ENCODE measurements at regions not wholly inside any gene's neighbourhood (a gene's known extent, or its start where the extent isn't known, plus 50 kb on each side); places are given as distances from the start of the nearest gene placed in this dataset.

DNA sequence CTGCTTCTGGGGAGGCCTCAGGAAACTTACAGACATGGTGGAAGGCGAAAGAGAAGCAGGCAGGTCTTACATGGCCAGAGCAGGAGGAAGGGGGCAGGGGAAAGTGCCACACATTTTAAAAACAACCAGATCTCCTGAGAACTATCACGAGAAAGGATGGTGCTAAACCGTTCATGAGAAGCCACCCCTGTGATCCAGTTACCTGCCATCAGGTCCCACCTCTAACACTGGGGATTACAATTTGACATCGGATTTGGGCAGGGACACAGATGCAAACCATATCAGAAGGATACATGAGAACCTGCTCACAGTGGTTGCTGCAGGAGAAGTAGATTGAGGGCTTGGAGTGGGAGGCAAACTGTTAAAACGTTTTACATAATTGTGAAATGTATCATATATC lies 152.2 kb downstream of the ADAMTS15 start:
- POLR2A ChIA-PET, result no interaction called here
- H3K27ac Mint-ChIP-seq (ENCODE audit: low read depth, unreplicated experiment), result no peak overlapping the region
- H3K4me1 Mint-ChIP-seq (ENCODE audit: insufficient read depth, unreplicated experiment), result no peaks in the 10 kb centered on the region
- intact Hi-C loops (cut with micrococcal nuclease), result no loop called here
- CTCF ChIA-PET, result no interaction called here
- TF ChIP-seq, protein P1, sequence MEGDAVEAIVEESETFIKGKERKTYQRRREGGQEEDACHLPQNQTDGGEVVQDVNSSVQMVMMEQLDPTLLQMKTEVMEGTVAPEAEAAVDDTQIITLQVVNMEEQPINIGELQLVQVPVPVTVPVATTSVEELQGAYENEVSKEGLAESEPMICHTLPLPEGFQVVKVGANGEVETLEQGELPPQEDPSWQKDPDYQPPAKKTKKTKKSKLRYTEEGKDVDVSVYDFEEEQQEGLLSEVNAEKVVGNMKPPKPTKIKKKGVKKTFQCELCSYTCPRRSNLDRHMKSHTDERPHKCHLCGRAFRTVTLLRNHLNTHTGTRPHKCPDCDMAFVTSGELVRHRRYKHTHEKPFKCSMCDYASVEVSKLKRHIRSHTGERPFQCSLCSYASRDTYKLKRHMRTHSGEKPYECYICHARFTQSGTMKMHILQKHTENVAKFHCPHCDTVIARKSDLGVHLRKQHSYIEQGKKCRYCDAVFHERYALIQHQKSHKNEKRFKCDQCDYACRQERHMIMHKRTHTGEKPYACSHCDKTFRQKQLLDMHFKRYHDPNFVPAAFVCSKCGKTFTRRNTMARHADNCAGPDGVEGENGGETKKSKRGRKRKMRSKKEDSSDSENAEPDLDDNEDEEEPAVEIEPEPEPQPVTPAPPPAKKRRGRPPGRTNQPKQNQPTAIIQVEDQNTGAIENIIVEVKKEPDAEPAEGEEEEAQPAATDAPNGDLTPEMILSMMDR (IDR thresholded peaks at IDR 0.05; ENCODE audit: unreplicated experiment), result no peak
- no peaks in the 10 kb centered on the region for H3K36me3 Mint-ChIP-seq (ENCODE audit: insufficient read depth, unreplicated experiment)
- DNase-seq (ENCODE audit: unreplicated experiment), result no peak
- H3K4me3 Mint-ChIP-seq (ENCODE audit: unreplicated experiment), result no peak overlapping the region
- H3K9me3 Mint-ChIP-seq (ENCODE audit: unreplicated experiment), result no peaks in the 10 kb centered on the region
- no peaks in the 10 kb centered on the region for H3K27me3 Mint-ChIP-seq (ENCODE audit: insufficient read depth, unreplicated experiment)
- no TSS peak for BruUV-seq (replicated peaks)

DNA sequence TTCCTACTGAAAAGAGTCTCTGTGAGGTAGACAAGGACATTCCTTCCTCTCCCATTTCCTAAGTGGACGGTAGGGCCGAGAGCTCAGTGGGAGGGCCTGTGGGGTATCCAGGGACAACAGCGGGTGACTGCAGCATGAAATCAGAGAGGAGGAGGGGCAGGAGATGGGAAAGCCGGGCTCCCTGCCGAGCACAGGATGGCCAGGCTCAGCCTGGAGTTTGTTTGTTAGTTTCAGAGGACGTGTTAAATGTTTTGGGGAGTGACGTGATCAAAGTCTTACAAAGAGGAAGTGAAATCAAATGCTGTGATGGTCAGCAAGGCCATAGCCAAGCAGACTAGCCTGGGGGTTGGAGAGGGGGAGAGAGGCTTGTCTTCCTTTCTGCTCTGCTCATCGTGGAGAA lies 152.7 kb downstream of the ADAMTS15 start:
- Mint-ChIP-seq H3K4me1 (ENCODE audit: insufficient read depth, unreplicated experiment) (no peaks in the 10 kb centered on the region), H3K4me3 (ENCODE audit: unreplicated experiment) (no peak overlapping the region), H3K36me3 (ENCODE audit: insufficient read depth, unreplicated experiment) (no peaks in the 10 kb centered on the region), H3K27me3 (ENCODE audit: insufficient read depth, unreplicated experiment) (no peaks in the 10 kb centered on the region), H3K9me3 (ENCODE audit: unreplicated experiment) (no peaks in the 10 kb centered on the region), H3K27ac (ENCODE audit: low read depth, unreplicated experiment) (no peak overlapping the region)
- intact Hi-C loops (cut with micrococcal nuclease), result no loop called here
- ChIA-PET POLR2A (no interaction called here), CTCF (no interaction called here)
- DNase-seq (ENCODE audit: unreplicated experiment), result no peak
- TF ChIP-seq, protein P1 (IDR thresholded peaks at IDR 0.05; ENCODE audit: unreplicated experiment), result no peak
- no TSS peak for BruUV-seq (replicated peaks)

DNA sequence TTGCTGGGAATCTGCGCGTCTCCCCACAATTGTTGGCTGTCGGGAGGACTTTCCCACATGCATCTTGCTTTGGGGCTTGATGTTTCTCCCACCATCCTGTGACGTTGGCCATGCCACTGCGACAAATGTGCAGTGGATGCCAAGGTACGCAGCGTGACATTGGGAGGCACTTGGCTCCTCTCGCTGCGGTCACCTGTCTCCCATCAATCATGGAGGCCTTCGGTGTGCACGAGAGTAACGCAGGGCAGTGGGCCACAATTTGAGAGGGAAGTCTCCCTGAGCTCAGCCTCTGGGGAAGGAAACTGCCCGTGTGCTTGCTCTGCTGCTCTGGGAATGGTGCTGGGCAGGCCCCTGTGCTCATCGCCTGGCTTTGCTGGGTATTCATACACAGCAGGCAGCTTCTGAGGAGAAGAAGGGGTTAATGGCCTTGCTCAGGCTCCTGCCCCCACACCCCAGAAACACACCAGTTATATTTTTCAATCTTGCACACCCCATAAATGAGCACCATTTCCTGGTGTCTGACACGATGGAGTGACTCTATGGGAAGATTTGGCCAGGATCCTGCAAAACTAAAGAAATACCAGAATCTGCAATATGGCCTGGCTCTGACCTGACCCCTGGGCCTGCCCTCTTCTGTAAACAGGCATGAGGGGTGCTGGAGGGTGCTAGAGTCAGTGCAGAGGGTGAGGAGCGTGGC lies 153.5 kb downstream of the ADAMTS15 start:
- intact Hi-C loops (cut with micrococcal nuclease), result no loop called here
- POLR2A ChIA-PET, result no interaction called here
- no peak for DNase-seq (ENCODE audit: unreplicated experiment)
- Mint-ChIP-seq H3K9me3 (ENCODE audit: unreplicated experiment) (no peaks in the 10 kb centered on the region), H3K4me1 (ENCODE audit: insufficient read depth, unreplicated experiment) (no peaks in the 10 kb centered on the region), H3K27me3 (ENCODE audit: insufficient read depth, unreplicated experiment) (no peaks in the 10 kb centered on the region), H3K36me3 (ENCODE audit: insufficient read depth, unreplicated experiment) (no peaks in the 10 kb centered on the region), H3K4me3 (ENCODE audit: unreplicated experiment) (no peak overlapping the region), H3K27ac (ENCODE audit: low read depth, unreplicated experiment) (no peak overlapping the region)
- no TSS peak for BruUV-seq (replicated peaks)
- CTCF ChIA-PET, result no interaction called here
- TF ChIP-seq, protein P1 (IDR thresholded peaks at IDR 0.05; ENCODE audit: unreplicated experiment), result no peak

DNA sequence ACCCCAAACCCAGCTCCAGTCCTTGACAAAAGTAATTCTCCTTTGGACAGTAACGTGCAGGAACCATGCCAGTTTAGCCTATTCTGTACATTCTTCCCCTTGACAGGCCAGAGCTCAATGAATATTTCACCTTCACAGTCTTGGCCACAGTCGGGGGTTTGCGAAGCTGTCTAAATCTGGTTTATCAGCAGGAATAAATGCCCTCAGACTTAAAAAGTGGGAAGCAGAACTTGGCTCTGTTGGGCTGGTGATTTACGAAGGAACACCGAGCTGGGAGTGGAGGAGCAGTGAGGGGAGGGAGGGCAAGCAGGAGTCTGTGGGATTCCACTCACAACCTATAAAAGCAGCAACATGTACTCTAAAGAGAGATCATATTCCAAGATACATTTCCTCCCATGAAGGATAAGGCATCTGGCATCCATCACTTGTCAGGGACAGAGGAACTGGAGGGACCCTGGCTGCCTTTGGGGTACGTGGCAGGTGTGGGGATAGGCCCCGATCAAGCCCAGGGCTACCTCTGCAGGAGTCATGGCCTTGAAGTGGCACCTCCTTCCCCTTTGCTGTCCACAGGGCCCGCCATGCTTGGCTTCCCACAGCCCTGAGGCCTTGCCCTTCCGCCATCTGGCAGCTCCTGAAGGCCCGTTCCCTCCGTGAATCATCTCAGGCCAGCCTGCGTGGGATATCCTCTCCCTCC lies 154.3 kb downstream of the ADAMTS15 start:
- H3K4me1 Mint-ChIP-seq (ENCODE audit: insufficient read depth, unreplicated experiment), result no peaks in the 10 kb centered on the region
- intact Hi-C loops (cut with micrococcal nuclease), result no loop called here
- H3K36me3 Mint-ChIP-seq (ENCODE audit: insufficient read depth, unreplicated experiment), result no peaks in the 10 kb centered on the region
- no peak overlapping the region for H3K4me3 Mint-ChIP-seq (ENCODE audit: unreplicated experiment)
- DNase-seq (ENCODE audit: unreplicated experiment), result no peak
- H3K27ac Mint-ChIP-seq (ENCODE audit: low read depth, unreplicated experiment), result no peak overlapping the region
- H3K9me3 Mint-ChIP-seq (ENCODE audit: unreplicated experiment), result no peaks in the 10 kb centered on the region
- no peaks in the 10 kb centered on the region for H3K27me3 Mint-ChIP-seq (ENCODE audit: insufficient read depth, unreplicated experiment)
- ChIA-PET CTCF (no interaction called here), POLR2A (no interaction called here)
- no TSS peak for BruUV-seq (replicated peaks)
- TF ChIP-seq, protein P1 (IDR thresholded peaks at IDR 0.05; ENCODE audit: unreplicated experiment), result no peak

Data from MCF 10A (cell line).